Breast epithelium (tissue), 3 donors: ENCODE measurements at regions not wholly inside any gene's neighbourhood (a gene's known extent, or its start where the extent isn't known, plus 50 kb on each side); places are given as distances from the start of the nearest gene placed in this dataset.

ENCODE experiments used
- POLR2AphosphoS5 ChIP-seq, 3 donors: sonication (generic); formaldehyde crosslinking; IDR thresholded peaks; one replicate each; pipeline ENCODE4 v1.6.1; 2017; ENCODE audit warnings: antibody characterized with exemption in 3 of 3
- TF ChIP-seq, protein P1 (sequence below), 3 donors: fragments of 450-650 bp; IDR thresholded peaks; one replicate each; pipeline ENCODE4 v1.5.1; 2016 to 2017; ENCODE audit warnings: antibody characterized with exemption in 3 of 3, mild to moderate bottlenecking in 3 of 3, moderate library complexity in 3 of 3

DNA sequence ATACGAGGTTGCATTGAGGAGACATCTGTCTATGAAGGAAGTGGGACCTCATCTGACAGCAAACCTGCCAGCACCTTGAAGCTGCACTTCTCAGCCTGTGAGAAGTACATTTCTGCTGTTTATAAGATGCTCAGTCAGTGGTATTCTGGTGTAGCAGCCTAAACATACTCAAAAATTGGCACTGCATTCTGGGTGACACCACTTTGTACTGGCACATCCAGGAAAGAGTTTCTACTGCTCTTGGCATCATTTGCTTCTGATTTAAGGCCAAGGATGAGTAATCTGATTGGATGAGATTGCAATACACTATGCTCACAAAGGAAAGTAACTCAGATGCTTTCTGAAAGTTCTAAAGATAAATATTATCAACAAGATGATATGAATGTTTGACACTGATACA, 275.4 kb upstream of the TFAP2D start:
- TF ChIP-seq, protein P1, sequence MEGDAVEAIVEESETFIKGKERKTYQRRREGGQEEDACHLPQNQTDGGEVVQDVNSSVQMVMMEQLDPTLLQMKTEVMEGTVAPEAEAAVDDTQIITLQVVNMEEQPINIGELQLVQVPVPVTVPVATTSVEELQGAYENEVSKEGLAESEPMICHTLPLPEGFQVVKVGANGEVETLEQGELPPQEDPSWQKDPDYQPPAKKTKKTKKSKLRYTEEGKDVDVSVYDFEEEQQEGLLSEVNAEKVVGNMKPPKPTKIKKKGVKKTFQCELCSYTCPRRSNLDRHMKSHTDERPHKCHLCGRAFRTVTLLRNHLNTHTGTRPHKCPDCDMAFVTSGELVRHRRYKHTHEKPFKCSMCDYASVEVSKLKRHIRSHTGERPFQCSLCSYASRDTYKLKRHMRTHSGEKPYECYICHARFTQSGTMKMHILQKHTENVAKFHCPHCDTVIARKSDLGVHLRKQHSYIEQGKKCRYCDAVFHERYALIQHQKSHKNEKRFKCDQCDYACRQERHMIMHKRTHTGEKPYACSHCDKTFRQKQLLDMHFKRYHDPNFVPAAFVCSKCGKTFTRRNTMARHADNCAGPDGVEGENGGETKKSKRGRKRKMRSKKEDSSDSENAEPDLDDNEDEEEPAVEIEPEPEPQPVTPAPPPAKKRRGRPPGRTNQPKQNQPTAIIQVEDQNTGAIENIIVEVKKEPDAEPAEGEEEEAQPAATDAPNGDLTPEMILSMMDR (IDR thresholded peaks at IDR 0.05) = no peak
- no peak for TF ChIP-seq POLR2AphosphoS5 (IDR thresholded peaks at IDR 0.05)
